NCI-H524 treated with DMSO at 0.1 percent for 48 hours (cell line): ENCODE measurements at regions not wholly inside any gene's neighbourhood (a gene's known extent, or its start where the extent isn't known, plus 50 kb on each side); places are given as distances from the start of the nearest gene placed in this dataset.

Experiments
- DNase-seq: peaks from one replicate; lab custom pipeline; 2025; lab: John Stamatoyannopoulos, UW

DNA sequence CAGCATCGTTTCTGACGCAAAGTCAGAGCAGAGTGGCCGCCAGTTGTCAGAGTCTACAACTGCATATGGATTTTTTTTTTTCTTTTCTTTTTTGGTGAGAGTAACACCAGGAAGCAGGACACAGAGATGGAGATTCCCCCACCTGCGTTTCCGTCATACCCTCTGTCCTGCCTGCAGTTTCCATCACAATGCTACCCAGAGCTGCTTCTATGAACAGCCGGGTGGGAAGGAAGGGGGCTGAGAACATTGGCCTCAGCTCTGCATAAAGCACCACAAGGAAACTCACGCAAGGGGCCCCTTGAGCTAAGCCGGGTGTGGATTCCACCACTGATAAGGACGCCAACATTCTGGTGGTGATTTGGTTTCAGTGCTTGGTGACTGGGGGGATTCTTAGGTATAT lies 183.5 kb upstream of the AFDN start:
- no peak for DNase-seq

DNA sequence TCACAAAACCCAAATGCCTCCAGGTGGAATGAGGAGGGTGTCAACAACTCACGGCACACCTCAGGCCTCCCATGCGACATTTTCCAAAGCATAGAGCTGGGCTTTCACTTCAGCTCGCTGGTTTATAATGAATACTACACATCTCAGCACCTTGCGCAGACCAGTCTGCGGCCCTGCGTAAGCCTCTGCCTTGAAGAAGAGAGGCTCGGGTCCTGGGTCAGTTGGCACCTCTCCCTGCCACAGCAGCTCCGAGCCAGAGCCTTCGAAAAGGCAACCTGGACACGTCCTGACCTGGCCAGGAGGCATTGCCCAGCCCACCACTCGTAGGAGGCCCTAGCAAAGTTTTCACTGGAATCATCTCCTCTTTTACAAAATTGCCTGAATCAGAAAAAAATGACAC lies 183.0 kb upstream of the AFDN start:
- no peak for DNase-seq

DNA sequence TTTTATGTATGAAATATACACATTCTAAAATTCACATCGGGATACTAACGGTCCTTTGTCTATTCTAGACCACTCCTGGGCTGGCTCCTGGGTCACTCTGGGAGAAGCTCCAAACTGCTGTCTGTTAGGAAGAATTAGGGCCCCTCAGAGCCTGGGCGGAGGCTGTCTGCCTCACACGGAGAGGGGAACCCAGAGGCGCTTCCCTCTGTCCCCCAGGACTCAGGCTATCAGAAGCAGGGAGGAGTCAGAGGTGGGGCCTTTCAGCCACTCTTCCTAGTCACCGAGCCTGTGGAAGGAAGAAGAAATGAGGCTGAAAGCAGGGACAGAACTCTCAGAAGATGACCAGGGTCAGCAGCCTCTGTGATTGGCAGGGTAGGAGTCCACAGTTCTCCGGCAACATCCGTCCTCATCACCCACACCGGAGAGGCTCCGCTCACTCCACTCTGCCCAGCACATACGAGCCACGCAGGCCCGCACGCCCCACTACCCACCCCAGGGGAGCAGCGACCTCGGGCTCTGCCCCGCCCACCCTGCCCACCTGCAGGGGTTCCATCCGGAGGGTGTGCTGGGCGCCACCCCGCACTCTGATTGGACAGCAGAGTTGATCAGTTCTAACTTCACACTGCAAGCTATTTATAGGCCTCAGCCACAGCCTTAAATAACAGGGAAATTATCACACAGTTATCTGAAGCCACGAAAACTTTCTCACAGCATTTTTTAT lies 182.1 kb upstream of the AFDN start:
- DNase-seq = no peak

DNA sequence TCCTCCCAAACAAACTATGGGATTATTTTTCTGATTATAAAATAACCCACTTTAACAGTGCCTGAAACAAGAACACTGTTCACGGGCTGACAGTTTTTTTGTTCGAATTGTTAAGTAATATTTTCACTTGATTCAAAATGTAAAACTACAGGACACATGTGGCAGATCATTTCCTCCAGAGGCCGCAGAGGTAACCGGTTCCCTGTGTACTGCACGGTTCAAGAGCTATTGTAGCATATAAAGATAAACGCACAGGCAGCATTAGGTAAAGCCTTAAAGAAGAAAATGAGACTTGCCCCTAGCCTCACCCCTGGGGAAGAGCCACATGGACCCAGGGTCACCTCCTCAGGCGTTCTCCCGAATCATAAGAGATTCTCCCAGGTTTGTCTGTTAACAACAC lies 181.3 kb upstream of the AFDN start:
- DNase-seq = no peak

DNA sequence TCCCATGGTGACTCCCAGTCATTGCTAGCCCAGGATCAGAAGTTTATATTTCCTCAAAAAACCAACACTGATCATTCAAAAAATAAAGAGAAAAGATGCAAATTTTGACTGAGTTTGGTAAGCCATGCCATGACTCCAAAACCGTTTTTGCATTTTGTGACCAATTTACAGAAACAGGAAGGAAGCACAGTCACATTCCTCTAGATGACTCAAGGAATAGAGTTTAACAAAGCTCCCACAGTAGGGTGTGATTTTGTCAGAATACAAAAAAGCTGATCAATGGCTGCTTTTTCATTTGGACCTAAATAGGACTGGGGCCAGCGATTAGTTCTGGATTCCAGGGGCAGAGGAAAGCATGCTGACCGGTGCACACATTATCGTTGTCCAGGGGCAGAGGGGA lies 179.4 kb upstream of the AFDN start:
- no peak for DNase-seq

DNA sequence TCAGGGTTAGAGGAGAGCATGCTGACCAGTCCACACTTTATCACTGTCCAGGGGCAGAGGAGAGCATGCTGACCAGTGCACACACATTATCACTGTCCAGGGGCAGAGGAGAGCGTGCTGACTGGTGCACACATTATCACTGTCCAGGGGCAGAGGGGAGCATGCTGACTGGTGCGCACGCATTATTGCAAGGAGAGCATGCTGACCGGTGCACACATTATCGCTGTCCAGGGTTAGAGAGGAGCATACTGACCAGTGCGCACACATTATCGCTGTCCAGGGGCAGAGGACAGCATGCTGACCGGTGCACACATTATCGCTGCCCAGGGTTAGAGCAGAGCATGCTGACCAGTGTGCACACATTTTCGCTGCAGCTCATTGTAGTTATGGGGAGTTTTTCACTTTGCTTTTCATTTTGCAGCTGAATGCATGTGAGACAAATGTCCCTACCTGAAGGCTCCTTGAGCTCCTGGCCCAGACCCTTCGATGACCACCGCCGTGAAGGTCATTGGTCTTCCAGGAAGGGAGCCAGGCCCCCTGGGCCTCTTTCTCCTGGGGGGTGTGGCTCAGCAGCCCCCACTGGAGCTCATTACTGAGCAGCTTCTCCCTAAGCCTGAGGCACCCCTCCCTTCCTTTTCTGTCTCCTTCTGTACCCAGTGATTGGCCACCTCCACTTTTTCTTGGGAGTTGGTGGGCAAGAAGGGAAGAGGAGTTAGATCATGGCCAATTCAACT lies 178.8 kb upstream of the AFDN start:
- DNase-seq = no peak

DNA sequence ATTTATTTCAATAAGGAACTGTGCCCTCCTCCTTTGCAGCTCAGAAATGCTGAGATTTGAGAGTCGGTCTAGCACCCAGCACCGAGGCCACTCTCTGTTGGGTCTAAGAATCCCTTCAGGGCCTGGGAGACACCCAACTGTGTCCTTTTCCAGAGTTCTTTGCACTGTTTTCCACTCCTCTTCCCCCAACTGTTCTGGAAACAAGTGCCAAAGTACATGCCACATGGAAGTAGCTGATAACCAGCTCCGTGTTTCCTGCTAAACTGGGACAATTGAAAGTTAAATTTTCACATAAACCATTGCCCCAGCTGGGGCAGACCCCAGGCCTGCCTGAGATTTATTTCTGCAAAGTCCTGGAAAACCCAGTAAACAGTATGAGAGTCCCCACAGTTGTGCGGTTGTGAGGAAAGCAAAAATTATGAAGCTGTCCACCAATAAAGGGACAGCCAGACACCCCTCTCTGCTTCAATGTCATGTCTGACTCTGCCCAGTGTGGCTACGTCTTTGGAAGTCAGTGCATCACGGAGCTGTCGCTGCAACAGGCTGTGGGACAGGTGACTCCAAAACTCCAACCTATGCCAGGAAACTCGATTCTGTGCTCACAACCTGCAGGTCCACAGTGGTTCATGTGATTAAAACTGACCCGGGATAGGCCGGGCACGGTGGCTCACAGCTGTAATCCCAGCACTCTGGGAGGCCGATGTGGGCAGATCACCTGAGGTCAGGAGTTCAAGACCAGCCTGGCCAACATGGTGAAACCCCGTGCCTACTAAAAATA lies 178.0 kb upstream of the AFDN start:
- DNase-seq = no peak

DNA sequence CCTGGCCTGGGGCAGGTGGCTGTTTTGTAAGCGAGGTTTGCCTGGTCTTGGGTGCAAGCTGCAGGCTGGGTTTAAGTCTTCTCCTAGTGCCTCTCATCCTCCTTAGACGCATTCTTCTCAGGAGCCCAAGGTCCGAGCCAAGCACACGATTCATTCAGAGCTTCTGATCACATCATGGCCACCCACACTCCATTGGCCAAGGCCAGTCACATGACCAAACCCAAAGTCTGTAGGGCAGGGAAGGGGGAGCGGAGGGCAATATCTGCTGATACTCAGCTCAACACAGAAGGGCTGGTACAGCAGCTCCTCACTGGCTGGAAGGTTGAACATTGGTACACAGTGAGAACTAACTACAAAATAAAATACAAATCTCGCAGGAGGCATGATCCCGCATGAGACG lies 177.2 kb upstream of the AFDN start:
- DNase-seq = no peak

DNA sequence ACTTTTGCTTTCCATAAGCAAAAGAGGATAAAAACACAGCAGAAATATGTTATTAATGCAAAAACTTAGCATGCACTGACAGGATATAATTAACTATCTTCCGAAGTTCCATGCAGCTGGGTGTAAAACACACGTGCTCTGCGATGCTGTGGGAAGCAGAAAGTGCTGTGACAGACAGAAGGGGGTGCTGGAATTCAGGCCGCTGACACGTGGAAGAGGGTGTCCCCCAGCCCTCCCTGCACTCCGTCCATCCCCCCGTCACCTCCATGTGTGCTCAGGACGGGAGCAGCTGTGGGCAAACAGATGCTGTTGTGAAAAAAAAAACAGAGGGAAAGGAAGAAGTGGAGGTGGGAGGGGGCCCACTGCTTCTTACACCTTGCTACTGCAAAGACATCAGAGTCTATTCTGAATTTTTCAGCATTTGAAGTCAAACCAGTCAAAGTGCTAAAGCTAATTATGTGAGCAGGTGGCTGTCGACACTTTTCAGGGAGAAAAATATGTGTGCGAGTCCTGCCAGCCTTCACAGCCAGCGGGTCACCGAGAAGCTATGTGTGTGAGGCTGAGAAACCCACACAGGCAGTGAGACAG lies 175.9 kb upstream of the AFDN start:
- DNase-seq = peak; percentile 58

DNA sequence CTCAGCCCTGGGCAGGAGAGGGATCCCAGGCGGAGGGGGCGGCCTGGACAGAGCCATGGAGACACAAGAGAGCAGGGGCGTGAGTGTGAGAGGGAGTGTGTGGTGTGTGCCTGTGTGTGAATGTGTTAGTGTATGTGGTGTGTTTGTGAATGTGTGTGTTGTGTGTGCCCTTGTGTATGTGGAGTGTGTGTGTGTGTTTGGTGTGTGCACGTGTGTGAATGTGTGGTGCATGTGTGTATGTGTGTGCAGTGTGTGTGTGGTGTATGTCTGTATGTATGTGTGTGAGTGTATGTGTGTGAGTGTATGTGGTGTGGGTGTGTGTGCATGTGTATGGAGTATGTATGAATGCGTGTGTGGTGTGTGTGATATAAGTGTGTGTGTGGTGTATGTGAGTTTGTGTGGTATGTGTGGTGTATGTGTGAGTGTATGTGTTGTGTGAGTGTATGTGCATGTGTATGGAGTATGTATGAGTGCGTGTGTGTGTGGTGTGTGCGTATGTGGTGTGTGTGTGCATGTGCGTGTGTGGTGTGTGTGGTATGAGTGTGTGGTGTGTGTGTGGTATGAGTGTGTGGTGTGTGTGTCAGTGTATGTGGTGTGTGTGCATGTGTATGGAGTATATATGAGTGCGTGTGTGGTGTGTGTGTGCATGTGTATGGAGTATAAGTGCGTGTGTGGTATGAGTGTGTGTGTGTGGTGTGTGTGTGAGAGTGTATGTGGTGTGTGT lies 175.2 kb upstream of the AFDN start:
- DNase-seq = no peak

DNA sequence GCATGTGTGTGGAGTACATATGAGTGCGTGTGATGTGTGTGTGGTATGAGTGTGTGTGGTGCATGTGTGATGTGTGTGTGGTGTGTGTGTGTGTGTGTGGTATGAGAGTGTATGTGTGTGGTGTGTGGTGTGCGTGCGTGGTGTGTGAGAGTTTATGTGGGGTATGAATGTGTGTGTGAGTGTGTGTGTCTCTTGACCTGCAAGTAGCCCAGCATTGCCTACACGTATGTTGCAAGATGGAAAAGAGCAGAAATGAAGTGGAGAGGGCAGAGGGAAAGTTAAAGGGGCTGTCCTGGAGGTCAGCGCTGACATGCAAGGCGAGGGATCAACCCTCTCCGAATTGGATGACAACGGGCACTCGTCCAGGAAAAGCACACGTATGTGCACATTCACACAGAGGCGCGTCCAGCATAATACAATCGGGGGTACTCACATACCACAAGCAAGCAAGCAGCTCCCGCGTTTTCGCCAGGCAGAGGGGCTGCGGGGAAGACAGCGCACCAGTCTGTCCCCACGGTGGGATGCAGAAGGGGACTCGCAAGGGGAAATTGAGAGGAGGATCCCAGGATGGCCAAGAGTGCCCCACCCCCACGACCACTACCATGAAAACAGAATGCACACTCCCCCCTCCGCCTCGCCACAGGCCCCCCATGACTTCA lies 174.5 kb upstream of the AFDN start:
- no peak for DNase-seq

DNA sequence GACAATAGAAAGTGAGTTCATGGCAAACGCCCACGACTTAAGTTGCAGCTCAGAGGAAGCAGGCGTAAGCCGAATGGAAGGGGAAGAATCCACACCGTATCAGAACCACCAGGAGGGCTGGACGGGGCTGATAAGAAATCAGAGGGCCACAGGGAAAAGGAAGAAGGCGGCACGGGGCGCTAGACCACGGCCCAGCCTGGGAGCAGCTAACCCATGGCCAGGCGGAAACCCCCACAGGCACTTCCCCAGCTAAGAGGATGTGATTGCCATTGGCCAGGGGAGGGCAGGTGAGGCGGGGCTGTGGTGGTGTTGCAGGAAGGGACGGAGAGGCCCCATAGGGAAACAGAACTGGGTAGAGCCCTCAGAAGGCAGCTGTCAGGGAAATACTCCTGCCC lies 174.0 kb upstream of the AFDN start:
- no peak for DNase-seq

DNA sequence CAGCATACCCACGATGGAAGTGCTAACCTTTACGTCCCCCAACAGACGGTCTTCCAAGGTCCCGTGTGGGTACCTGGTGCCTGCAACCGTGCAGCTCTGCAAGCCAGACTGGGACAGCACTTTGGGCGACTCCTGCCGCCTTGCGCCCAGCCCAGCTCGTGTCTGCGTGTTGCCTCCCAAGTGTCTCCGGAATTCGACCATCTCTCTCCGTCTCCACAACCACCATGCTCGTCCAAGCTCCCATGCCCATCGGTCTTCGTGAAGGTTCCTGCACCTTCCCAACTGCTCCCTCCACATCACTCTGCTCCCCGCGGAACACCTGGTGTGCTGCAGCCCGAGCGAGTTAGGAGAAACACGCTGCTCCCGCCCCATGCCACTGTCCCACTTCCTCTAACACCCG lies 173.2 kb upstream of the AFDN start:
- DNase-seq = no peak

DNA sequence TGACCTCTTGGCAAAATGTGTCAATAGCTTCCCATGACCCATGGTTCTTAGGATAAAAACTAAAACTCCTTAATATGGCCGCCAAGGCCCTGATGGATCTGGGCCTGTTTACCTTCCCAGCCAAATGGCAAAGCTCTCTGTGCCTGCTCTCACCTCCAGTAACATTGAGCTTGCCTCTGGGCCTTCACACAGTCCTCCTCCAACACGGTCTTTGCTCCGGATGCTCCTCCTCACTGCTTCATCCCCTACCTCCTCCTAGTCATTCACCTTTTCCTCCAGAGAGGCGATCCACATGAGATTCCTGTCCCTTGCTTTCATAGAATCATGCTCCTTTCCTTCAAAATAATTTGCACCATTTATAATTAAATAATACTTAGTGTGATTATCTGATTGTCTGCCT lies 172.3 kb upstream of the AFDN start:
- DNase-seq = no peak

DNA sequence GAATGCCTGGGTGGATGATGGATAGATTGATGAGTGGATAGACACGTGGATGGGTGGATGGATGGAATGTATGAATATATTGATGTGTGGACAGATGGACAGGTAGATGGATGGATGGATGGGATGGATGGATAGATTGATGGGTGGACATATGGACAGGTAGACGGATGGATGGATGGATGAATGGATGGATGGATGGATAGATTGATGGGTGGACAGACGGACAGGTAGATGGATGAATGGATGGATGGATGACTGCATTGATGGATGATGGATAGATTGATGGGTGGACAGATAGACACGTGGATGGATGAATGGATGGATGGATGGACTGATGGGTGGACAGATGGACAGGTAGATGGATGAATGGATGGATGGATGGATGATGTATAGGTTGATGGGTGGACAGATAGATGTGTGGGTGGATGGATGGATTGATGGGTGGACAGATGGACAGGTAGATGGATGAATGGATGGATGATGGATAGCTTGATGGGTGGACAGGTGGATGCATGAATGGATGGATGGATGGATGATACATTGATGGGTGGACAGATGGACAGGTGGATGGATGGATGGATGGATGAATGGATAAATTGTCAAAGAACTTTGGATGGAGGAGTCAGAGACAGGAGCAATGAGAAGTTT lies 171.4 kb upstream of the AFDN start:
- DNase-seq = no peak

DNA sequence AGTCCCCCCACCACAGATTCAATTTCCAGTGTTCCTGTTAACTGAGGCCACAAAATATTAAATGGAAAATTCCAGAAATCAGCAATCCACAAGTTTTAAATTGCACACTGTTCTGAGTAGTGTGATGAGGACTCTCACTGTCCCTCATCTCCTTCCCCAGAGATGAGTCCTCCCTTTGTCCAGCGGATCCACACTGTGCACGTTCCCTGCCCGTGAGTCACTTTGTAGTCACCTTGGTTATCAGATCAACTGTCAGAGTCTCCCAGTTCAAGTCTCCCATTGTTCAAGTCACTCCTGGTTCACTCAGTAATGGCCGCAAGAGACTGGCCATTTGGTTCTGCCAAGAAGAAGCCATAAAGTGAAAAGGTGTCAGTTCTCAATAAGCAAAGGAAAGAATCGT lies 168.6 kb upstream of the AFDN start:
- no peak for DNase-seq

DNA sequence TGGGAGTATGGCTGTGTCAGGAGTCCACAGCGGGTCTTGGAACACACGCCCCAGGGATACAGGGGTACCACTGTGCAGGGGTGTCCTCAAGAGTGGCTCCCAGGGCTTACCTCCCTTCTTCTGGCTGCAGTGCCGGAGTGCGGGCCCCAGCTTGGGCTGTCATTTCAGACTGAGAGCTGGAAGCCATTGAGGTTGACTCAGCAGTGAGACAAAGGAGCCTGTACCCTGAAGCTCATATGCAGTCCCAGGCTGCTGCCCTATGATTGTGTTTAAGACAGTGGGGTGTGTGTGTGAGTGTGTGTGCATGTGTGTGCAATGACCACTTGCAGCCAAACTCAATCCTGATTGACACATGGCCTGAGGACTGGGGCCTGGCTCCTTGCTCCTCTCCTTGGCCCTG lies 167.7 kb upstream of the AFDN start:
- DNase-seq = no peak

DNA sequence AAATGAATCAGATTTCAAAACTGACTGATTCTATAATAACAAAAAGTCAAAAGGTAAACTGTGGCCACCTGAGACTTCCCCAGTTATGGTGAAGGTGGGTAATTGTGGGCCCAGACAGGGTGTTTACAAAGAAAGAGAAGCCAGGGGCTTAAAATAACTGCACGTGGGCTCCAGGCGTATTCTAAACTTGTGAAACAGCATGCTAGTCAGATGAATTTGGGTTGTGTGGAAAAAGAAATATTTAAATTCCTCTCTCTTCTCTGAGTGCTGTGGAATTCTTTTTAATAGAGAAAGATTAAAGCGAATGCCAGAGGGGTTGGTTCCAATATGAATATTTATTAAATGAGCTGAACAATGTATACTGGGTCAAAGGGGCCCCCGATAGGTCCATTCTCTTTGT lies 166.3 kb upstream of the AFDN start:
- DNase-seq = no peak

DNA sequence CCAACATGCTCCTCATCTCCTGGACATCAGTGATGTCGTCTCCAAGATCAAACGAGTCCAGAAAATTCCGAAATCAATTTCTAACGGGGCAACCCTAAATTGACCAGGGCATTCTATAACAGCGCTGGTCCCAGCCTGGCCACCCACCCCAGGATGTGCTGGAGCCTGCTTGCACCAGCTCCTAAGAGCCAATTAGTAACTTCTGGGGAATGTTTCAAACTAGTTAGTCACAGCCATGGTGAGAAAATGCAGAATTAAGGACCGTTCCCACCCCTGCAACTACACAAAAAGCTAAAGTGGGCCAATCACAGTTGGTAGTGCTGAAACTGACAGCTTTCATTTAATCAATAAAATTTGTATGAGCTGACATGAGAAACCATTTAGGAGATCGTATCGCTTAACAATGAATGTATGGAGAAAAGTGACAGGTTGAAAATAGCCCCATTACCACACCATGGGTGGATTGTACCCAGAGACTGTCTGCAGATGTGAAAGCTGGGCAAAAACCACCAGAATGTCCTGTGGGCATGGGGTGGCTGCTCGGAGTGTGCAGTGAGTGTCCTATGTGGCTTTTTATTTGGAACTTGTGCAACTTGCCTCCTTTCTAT lies 165.7 kb upstream of the AFDN start:
- no peak for DNase-seq

DNA sequence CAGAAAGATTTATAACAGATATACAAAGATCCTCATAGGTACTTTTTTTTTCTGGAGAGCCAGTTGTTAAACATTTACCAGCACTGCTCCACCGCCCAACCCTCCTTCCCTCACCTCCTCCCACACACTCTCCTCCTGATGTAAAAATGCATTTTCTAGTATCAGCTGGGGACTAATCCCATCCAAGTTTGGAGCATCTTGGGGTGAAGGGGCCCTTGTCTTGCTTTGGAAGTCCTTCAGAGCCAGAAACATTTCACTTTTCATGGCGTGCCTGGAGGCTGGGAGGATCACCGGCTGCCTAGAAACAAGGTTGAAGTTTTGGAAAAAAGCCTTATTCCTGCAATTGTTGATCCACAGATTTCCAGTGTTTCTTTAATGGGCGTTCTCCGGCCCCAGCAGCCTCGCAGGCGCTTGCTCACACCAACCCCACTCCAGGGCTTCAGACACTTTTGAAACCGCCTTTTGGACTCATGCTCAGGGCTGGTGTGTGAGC lies 165.1 kb upstream of the AFDN start:
- no peak for DNase-seq
